HepG2 (cell line): ENCODE measurements at regions not wholly inside any gene's neighbourhood (a gene's known extent, or its start where the extent isn't known, plus 50 kb on each side); places are given as distances from the start of the nearest gene placed in this dataset.

Experiments used
- ATAC-seq: fragments of 200-7000 bp; cut with Tn5 transposase; 3 replicates; pipeline ENCODE4 v1.9.1; 2020; ENCODE audit warnings: mild to moderate bottlenecking, moderate library complexity
- BruUV-seq: library from RNA; stranded (reverse); fragments of 400-500 nt; replicated peaks from 2 replicates; lab custom pipeline; 2021; lab: Mats Ljungman, UMichigan
- CTCF ChIA-PET: fragments of 300-600 bp; formaldehyde crosslinking; extraction: SDS; loops from one replicate; lab custom pipeline; 2021; ENCODE audit warnings: low total read pairs, inconsistent platforms, low intra/inter-chr PET ratio; lab: Yijun Ruan, JAX
- POLR2A ChIA-PET: fragments of 350-600 bp; sonication (Branson Sonifier 250); formaldehyde crosslinking; loops from one replicate; lab custom pipeline; 2020; ENCODE audit warnings: antibody characterized with exemption, inconsistent platforms; lab: Yijun Ruan, JAX
- DNase-seq: peaks from one replicate; pipeline ENCODE4 v3.0.0-alpha.2; 2015; ENCODE audit warnings: low spot score
- FAIRE-seq: peaks from 3 replicates; lab custom pipeline; 2011; peaks lifted over from hg19 to GRCh38; lab: Jason Lieb, UNC
- H2AFZ ChIP-seq: one replicate; pipeline ENCODE4 v1.6.1; 2011; ENCODE audit warnings: low read length, inconsistent platforms
- H3K27ac ChIP-seq: fragments of 300-600 bp; 3 replicates; pipeline ENCODE4 v1.8.0; 2011; ENCODE audit warnings: mixed run types, mild to moderate bottlenecking, mixed read lengths, low read length, inconsistent platforms; ENCODE audit not compliant: insufficient read depth; ENCODE audit errors: extremely low read length
- H3K27me3 ChIP-seq, 2 experiments: fragments of 200-600 bp in 1 of 2; 2 replicates in 1 of 2; 3 replicates in 1 of 2; pipeline versions ENCODE4 v1.6.0 to v1.8.0; 2011; ENCODE audit warnings: low read length in 2 of 2, mild to moderate bottlenecking in 2 of 2, moderate library complexity in 2 of 2, inconsistent platforms in 1 of 2; ENCODE audit not compliant: insufficient read depth in 2 of 2, control insufficient read depth in 1 of 2
- H3K36me3 ChIP-seq, 2 experiments: fragments of 200-600 bp in 1 of 2; replicated peaks in 1 of 2; 2 replicates in 1 of 2; 3 replicates in 1 of 2; pipeline versions ENCODE4 v1.5.1 to v1.8.0; 2011; ENCODE audit warnings: low read length in 2 of 2, inconsistent platforms in 1 of 2; ENCODE audit not compliant: insufficient read depth in 2 of 2, control insufficient read depth in 1 of 2
- H3K4me1 ChIP-seq: 2 replicates; pipeline ENCODE4 v1.5.1; 2012; ENCODE audit warnings: low read length, inconsistent platforms; ENCODE audit not compliant: insufficient read depth
- H3K4me2 ChIP-seq: 2 replicates; pipeline ENCODE4 v1.6.0; 2011; ENCODE audit warnings: low read depth, low read length, inconsistent platforms
- H3K4me3 ChIP-seq, 3 experiments: fragments of 200-600 bp in 1 of 3; sonication (generic), shearing (Covaris generic) in 1 of 3; replicated peaks in 1 of 3; 2 replicates each; pipeline ENCODE4 v1.5.1; 2011 to 2016; ENCODE audit warnings: low read length in 3 of 3, inconsistent platforms in 2 of 3, low read depth in 2 of 3, mild to moderate bottlenecking in 2 of 3, control low read depth in 1 of 3, mixed read lengths in 1 of 3; ENCODE audit not compliant: insufficient read depth in 1 of 3
- H3K79me2 ChIP-seq: one replicate; pipeline ENCODE4 v1.6.1; 2011; ENCODE audit warnings: low read length, inconsistent platforms; ENCODE audit not compliant: insufficient read depth
- H3K9ac ChIP-seq: 2 replicates; pipeline ENCODE4 v1.6.0; 2011; ENCODE audit warnings: mild to moderate bottlenecking, low read depth, low read length, inconsistent platforms; ENCODE audit not compliant: insufficient read depth
- H3K9me3 ChIP-seq: 2 replicates; pipeline ENCODE4 v1.5.1; 2012; ENCODE audit warnings: mild to moderate bottlenecking, low read length
- H4K20me1 ChIP-seq: 2 replicates; pipeline ENCODE4 v1.6.0; 2011; ENCODE audit warnings: inconsistent platforms, mild to moderate bottlenecking, low read length, moderate library complexity; ENCODE audit not compliant: insufficient read depth
- SNAPC2 ChIP-seq: sonication (generic); formaldehyde crosslinking; IDR thresholded peaks from 2 replicates; pipeline ENCODE4 v1.8.1; 2022; ENCODE audit warnings: mild to moderate bottlenecking, missing genetic modification reagents
- TBX2 ChIP-seq: sonication (generic); formaldehyde crosslinking; IDR thresholded peaks from 2 replicates; pipeline ENCODE4 v1.5.0; 2020; ENCODE audit warnings: missing genetic modification reagents, mild to moderate bottlenecking, borderline replicate concordance
- TIGD3 ChIP-seq: sonication (generic); formaldehyde crosslinking; IDR thresholded peaks from 2 replicates; pipeline ENCODE4 v1.5.1; 2020; ENCODE audit warnings: mild to moderate bottlenecking, missing genetic modification reagents, borderline replicate concordance
- ZNF263 ChIP-seq: sonication (generic); formaldehyde crosslinking; IDR thresholded peaks from 2 replicates; pipeline ENCODE4 v1.4.0; 2020; ENCODE audit warnings: missing genetic modification reagents
- ZNF501 ChIP-seq: sonication (generic); formaldehyde crosslinking; IDR thresholded peaks from 2 replicates; pipeline ENCODE4 v1.5.1; 2020; ENCODE audit warnings: mild to moderate bottlenecking, moderate library complexity, missing genetic modification reagents
- ZNF546 ChIP-seq: sonication (generic); formaldehyde crosslinking; conservative IDR thresholded peaks from 2 replicates; pipeline ENCODE4 v1.8.1; 2023; ENCODE audit warnings: mild to moderate bottlenecking, missing genetic modification reagents
- WGBS: methylation state at CpG from one replicate; pipeline ENCODE4 v1.1.6; 2017; ENCODE audit warnings: low lambda C conversion rate; 5-methylcytosine and 5-hydroxymethylcytosine counted together
- in situ Hi-C: cut with HindIII; loops from 2 replicates; pipeline ENCODE4 v1.10.0; 2017; ENCODE audit warnings: low pct_unique_long_range_greater_than_20kb; ENCODE audit not compliant: extremely low pct_ligation_motif_present
- intact Hi-C: fragments of 100-400 bp; cut with micrococcal nuclease; formaldehyde crosslinking; loops from one replicate; pipeline ENCODE4 v1.10.0; 2022; ENCODE audit not compliant: unreplicated experiment
- TF ChIP-seq, protein P1 (sequence below): sonication (generic); formaldehyde crosslinking; IDR thresholded peaks from 2 replicates; pipeline ENCODE4 v1.9.0; 2021; ENCODE audit warnings: missing genetic modification reagents, borderline replicate concordance

DNA sequence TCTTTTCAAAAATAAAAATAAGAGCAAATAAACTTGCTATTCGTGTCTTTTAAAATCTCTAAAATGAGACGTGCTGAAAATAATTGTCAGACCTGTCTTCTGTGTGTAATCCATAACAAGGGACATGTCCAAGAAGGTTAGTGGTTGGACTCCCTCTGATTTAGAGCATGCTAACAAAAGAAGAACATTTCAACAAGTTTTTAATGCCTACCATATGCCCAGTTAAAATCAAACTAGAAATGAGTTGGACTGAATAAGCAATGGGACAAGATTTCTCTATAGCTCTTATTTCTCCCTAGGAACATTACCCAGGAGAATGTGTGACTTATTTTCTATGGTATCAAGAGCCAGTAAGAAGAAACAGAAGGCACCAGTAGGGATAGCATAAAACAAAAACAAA, 689.7 kb upstream of the SOX9 start:
- Histone ChIP-seq H3K79me2 (no peaks in the 10 kb centered on the region), H3K4me2 (no peak overlapping the region), H3K27me3 (no peaks in the 10 kb centered on the region), H2AFZ (no peak overlapping the region), H3K9me3 (peaks cover 11% of the 10 kb centered on the region), H3K4me3 (no peak overlapping the region), H3K9ac (no peak overlapping the region), H3K36me3 (no peaks in the 10 kb centered on the region), H4K20me1 (no peaks in the 10 kb centered on the region), H3K27ac (no peak overlapping the region), H3K4me1 (no peaks in the 10 kb centered on the region)
- ChIA-PET CTCF (no interaction called here), POLR2A (no interaction called here)
- no peak for FAIRE-seq
- no peak for TF ChIP-seq TIGD3 (CRISPR knock-in tag)
- no peak for TF ChIP-seq ZNF546
- no peak for TF ChIP-seq ZNF263
- TF ChIP-seq TBX2 (CRISPR knock-in tag), result no peak
- TF ChIP-seq SNAPC2 (CRISPR knock-in tag), result no peak
- TF ChIP-seq, protein P1, sequence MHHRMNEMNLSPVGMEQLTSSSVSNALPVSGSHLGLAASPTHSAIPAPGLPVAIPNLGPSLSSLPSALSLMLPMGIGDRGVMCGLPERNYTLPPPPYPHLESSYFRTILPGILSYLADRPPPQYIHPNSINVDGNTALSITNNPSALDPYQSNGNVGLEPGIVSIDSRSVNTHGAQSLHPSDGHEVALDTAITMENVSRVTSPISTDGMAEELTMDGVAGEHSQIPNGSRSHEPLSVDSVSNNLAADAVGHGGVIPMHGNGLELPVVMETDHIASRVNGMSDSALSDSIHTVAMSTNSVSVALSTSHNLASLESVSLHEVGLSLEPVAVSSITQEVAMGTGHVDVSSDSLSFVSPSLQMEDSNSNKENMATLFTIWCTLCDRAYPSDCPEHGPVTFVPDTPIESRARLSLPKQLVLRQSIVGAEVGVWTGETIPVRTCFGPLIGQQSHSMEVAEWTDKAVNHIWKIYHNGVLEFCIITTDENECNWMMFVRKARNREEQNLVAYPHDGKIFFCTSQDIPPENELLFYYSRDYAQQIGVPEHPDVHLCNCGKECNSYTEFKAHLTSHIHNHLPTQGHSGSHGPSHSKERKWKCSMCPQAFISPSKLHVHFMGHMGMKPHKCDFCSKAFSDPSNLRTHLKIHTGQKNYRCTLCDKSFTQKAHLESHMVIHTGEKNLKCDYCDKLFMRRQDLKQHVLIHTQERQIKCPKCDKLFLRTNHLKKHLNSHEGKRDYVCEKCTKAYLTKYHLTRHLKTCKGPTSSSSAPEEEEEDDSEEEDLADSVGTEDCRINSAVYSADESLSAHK, result no peak
- no peak for TF ChIP-seq ZNF501
- DNase-seq, result no peak
- WGBS, result 1% methylated on average over 2 of the region's 2 CpGs
- in situ Hi-C loops, result no loop called here
- intact Hi-C loops, result no loop called here
- no peak for ATAC-seq
- BruUV-seq, result no TSS peak
